Ovary (tissue), 3 donors: ENCODE measurements at regions not wholly inside any gene's neighbourhood (a gene's known extent, or its start where the extent isn't known, plus 50 kb on each side); places are given as distances from the start of the nearest gene placed in this dataset.

Experiments
- POLR2A ChIP-seq: fragments of 450-650 bp; IDR thresholded peaks from one replicate; pipeline ENCODE4 v1.6.1; 2017; ENCODE audit warnings: antibody characterized with exemption, mild to moderate bottlenecking, moderate library complexity
- TF ChIP-seq, protein P1 (sequence below), 3 donors: fragments of 450-650 bp in 2 of 3; fragments of 200-600 bp in 1 of 3; IDR thresholded peaks; one replicate each; pipeline versions ENCODE4 v1.5.1 to v1.8.0; 2016 to 2022; ENCODE audit warnings: antibody characterized with exemption in 3 of 3, mild to moderate bottlenecking in 1 of 3
- donor health status: DM: no; HTN: no; CAD: no.

- TF ChIP-seq, protein P1, sequence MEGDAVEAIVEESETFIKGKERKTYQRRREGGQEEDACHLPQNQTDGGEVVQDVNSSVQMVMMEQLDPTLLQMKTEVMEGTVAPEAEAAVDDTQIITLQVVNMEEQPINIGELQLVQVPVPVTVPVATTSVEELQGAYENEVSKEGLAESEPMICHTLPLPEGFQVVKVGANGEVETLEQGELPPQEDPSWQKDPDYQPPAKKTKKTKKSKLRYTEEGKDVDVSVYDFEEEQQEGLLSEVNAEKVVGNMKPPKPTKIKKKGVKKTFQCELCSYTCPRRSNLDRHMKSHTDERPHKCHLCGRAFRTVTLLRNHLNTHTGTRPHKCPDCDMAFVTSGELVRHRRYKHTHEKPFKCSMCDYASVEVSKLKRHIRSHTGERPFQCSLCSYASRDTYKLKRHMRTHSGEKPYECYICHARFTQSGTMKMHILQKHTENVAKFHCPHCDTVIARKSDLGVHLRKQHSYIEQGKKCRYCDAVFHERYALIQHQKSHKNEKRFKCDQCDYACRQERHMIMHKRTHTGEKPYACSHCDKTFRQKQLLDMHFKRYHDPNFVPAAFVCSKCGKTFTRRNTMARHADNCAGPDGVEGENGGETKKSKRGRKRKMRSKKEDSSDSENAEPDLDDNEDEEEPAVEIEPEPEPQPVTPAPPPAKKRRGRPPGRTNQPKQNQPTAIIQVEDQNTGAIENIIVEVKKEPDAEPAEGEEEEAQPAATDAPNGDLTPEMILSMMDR (IDR thresholded peaks at IDR 0.05) = no peak
- TF ChIP-seq POLR2A = no peak
Measured at GRCh38 chr9:88071331-88071730, 66.9 kb downstream of the SPATA31C2 start.
